ENCODE measurements at regions not wholly inside any gene's neighbourhood (a gene's known extent, or its start where the extent isn't known, plus 50 kb on each side); places are given as distances from the start of the nearest gene placed in this dataset.

DNA sequence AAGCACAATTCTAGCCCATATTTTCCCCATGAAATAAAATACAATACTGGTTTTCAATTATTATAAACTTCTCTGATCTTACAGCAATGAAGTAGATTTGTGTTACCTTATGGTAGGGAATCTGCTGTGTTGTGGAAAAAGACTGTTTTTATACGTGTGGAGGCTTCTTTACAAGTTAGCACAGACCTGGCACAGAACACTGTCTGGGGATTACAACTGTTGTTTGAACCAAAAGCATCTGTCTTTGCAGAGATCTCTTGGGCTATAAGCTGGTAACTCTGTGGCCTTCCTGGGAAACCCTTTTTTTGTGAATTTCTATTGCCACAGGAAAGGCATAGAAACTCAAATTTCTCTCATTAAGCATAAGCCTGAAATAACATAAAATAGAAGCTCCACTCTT, 581.9 kb downstream of the TUSC7 start:
- TF ChIP-seq, protein P1, sequence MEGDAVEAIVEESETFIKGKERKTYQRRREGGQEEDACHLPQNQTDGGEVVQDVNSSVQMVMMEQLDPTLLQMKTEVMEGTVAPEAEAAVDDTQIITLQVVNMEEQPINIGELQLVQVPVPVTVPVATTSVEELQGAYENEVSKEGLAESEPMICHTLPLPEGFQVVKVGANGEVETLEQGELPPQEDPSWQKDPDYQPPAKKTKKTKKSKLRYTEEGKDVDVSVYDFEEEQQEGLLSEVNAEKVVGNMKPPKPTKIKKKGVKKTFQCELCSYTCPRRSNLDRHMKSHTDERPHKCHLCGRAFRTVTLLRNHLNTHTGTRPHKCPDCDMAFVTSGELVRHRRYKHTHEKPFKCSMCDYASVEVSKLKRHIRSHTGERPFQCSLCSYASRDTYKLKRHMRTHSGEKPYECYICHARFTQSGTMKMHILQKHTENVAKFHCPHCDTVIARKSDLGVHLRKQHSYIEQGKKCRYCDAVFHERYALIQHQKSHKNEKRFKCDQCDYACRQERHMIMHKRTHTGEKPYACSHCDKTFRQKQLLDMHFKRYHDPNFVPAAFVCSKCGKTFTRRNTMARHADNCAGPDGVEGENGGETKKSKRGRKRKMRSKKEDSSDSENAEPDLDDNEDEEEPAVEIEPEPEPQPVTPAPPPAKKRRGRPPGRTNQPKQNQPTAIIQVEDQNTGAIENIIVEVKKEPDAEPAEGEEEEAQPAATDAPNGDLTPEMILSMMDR (IDR thresholded peaks at IDR 0.05), result no peak
- TF ChIP-seq POLR2AphosphoS5 (IDR thresholded peaks at IDR 0.05; ENCODE audit: insufficient read depth in 1 of 2, low read depth in 1 of 2), result no peak
